Cardiac fibroblast (primary cell): ENCODE measurements at regions not wholly inside any gene's neighbourhood (a gene's known extent, or its start where the extent isn't known, plus 50 kb on each side); places are given as distances from the start of the nearest gene placed in this dataset.

Source experiments
- DNase-seq, 2 donors: peaks; one replicate each; pipeline versions ENCODE4 v3.0.0 to v3.0.0-alpha.2; 2010; ENCODE audit warnings: low read depth in 2 of 2
- H3K4me3 ChIP-seq, 2 donors: replicated peaks in 1 of 2; 1 replicate in 1 of 2; 2 replicates in 1 of 2; pipeline ENCODE4 v1.5.1; 2011; ENCODE audit warnings: low read depth in 2 of 2, low read length in 2 of 2, mild to moderate bottlenecking in 2 of 2, moderate library complexity in 1 of 2
- TF ChIP-seq, protein P1 (sequence below): IDR thresholded peaks from one replicate; pipeline ENCODE4 v1.5.1; 2011; ENCODE audit warnings: low read depth, mild to moderate bottlenecking, low read length, inconsistent platforms

DNA sequence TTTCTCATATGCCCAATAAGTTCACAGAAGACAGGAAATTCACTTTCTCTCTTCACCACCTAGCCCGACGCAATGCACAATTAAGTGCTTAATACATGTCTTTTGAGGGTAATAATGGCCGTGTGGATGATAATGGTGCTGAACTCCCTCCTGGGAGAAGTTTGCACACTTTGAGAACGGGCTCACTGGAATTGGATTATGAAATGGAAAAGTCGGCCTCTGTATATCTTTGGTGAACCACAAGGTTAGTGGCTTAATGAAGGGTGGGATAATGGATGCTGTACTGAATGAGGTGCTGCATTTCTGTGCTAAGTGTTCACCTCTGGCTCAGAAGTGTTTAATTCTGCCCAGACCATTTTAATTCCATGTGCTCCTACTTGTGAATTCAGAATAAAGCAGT is 207.5 kb downstream of the IRX2 start:
- H3K4me3 ChIP-seq, result no peak overlapping the region
- no peak for DNase-seq
- TF ChIP-seq, protein P1, sequence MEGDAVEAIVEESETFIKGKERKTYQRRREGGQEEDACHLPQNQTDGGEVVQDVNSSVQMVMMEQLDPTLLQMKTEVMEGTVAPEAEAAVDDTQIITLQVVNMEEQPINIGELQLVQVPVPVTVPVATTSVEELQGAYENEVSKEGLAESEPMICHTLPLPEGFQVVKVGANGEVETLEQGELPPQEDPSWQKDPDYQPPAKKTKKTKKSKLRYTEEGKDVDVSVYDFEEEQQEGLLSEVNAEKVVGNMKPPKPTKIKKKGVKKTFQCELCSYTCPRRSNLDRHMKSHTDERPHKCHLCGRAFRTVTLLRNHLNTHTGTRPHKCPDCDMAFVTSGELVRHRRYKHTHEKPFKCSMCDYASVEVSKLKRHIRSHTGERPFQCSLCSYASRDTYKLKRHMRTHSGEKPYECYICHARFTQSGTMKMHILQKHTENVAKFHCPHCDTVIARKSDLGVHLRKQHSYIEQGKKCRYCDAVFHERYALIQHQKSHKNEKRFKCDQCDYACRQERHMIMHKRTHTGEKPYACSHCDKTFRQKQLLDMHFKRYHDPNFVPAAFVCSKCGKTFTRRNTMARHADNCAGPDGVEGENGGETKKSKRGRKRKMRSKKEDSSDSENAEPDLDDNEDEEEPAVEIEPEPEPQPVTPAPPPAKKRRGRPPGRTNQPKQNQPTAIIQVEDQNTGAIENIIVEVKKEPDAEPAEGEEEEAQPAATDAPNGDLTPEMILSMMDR, result no peak

GRCh38 chr5:2542821-2543220 is 208.7 kb downstream of the IRX2 start:
- TF ChIP-seq, protein P1, result no peak
- no peak overlapping the region for H3K4me3 ChIP-seq
- no peak for DNase-seq

DNA sequence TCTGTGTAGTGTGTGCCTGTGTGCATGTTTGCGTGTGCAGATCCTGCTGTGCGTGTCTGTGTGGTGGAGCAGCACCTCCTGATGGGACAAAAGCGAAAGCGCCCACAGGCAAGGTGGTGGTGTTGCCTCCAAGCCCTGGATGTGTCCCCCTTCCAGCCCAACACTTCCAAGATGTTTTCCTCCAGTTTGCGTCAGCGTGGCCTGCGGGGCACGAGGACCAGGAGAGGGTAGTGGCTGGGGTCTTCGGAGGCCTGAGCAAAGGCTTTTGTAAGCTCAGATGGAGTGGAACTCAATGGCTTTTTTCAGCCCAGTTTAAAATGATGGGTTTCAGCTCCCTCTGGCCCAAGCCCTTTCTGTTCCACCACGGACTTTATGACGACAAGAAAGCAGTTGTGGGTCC is 209.5 kb downstream of the IRX2 start:
- no peak for DNase-seq
- no peak overlapping the region for H3K4me3 ChIP-seq
- TF ChIP-seq, protein P1, result no peak

- DNase-seq, result no peak
- H3K4me3 ChIP-seq, result no peak overlapping the region
- TF ChIP-seq, protein P1, result no peak
Observed at GRCh38 chr5:2538169-2538568, 213.3 kb downstream of the IRX2 start.

DNA sequence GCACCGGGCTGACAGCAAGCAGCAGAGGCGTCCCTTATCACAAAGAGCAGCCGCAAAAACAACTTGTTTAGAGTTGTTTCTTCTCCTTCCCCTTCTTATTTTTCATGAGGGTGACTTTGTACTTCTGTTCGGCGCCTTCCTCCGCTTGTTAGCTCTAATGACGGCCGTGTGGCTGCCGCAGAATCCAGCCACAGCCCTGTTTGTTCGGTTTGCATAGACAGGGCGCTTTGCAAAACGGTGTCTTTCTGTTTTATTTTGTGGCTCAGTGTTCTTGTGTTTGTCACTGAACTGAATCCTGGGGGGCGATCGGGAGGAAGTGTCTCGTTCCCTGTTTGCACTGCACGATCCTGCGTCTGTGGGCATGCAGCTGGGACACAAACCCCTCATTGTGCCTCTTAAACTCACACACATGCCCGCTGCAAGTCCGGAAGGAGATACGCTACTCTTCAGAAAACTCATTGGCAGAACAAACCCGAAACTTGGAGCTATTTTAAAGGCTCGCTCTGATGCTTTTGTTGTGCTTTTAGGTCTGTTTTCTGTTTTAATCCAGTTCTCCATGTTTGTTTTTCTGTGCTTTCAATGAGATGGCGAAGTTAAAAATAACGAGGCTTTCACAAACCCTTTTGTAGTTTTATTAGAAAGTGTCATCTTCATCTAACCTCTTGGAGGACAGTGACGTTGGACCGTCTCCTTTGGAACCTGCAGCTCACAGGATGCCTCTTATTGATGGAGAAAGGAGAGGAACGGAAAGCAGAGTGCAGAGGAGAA is 213.9 kb downstream of the IRX2 start:
- TF ChIP-seq, protein P1, result no peak
- no peak for DNase-seq
- no peak overlapping the region for H3K4me3 ChIP-seq

DNA sequence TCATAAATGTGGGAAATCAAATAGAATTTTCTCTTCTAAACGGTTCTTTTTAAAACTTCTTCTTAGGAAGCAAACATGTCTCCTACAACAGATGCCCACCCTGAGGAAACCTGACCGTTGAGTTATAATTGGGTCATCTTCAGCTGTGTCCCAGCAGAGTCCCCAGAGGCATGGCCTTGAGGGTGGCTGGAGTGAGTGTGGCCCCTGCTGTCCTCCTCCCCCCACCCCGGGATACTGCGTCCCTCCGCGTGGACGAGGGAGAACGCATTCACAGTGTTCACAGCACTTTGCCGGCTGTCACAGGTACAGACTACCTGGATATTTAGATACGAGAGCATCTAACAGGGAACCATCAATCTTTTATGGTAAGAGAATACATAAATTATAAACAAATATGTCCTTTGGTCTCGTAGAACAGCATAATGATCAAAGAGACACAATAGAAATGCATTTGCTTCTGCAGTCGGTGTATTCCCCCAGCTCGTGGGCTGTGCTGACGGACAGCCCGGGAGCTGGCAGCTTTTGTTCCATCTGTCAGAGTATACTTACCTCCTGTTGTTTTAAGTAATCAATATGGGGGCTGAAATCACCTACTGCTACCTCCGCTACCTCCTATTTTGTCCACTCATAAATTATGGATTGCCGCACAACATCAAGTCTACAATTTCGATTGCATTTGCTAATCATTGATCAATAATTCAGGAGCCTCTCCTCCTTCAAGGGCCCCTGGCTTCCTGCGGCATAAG is 214.7 kb downstream of the IRX2 start:
- no peak for DNase-seq
- no peak overlapping the region for H3K4me3 ChIP-seq
- TF ChIP-seq, protein P1, result no peak
